Keratinocyte (primary cell): ENCODE measurements at regions not wholly inside any gene's neighbourhood (a gene's known extent, or its start where the extent isn't known, plus 50 kb on each side); places are given as distances from the start of the nearest gene placed in this dataset.

Source experiments
- DNase-seq: peaks from one replicate; pipeline ENCODE4 v3.0.0-alpha.2; 2011; ENCODE audit warnings: low read depth, missing footprints, low spot score
- FAIRE-seq: peaks from 2 replicates; lab custom pipeline; 2011; peaks lifted over from hg19 to GRCh38; lab: Jason Lieb, UNC
- H2AFZ ChIP-seq: 2 replicates; pipeline ENCODE4 v1.6.0; 2012; ENCODE audit warnings: low read length, control low read depth, inconsistent platforms; ENCODE audit not compliant: control insufficient read depth
- H3K27ac ChIP-seq: 2 replicates; pipeline ENCODE4 v1.5.1; 2011; ENCODE audit warnings: low read length; ENCODE audit not compliant: control insufficient read depth, insufficient read depth
- H3K27me3 ChIP-seq: 3 replicates; pipeline ENCODE4 v1.6.0; 2011; ENCODE audit warnings: low read length; ENCODE audit not compliant: control insufficient read depth, insufficient read depth; ENCODE audit errors: extremely low read depth
- H3K36me3 ChIP-seq, 2 experiments: 2 replicates in 1 of 2; 3 replicates in 1 of 2; pipeline ENCODE4 v1.5.1; 2011; ENCODE audit warnings: low read length in 2 of 2, mild to moderate bottlenecking in 1 of 2; ENCODE audit not compliant: control insufficient read depth in 2 of 2, insufficient read depth in 2 of 2; ENCODE audit errors: extremely low read depth in 1 of 2
- H3K4me1 ChIP-seq: 3 replicates; pipeline ENCODE4 v1.5.1; 2011; ENCODE audit warnings: low read length; ENCODE audit not compliant: control insufficient read depth, insufficient read depth; ENCODE audit errors: extremely low read depth
- H3K4me2 ChIP-seq: 3 replicates; pipeline ENCODE4 v1.6.0; 2011; ENCODE audit warnings: low read depth, low read length; ENCODE audit not compliant: control insufficient read depth, insufficient read depth; ENCODE audit errors: extremely low read depth
- H3K4me3 ChIP-seq, 3 experiments: fragments of 200-600 bp in 1 of 3; sonication (generic) in 1 of 3; 2 replicates in 2 of 3; 3 replicates in 1 of 3; pipeline ENCODE4 v1.5.1; 2011 to 2016; ENCODE audit warnings: low read length in 3 of 3, mild to moderate bottlenecking in 3 of 3, control low read depth in 2 of 3, inconsistent platforms in 1 of 3, low read depth in 1 of 3, mixed read lengths in 1 of 3, mixed run types in 1 of 3, moderate library complexity in 1 of 3; ENCODE audit not compliant: control insufficient read depth in 2 of 3, insufficient read depth in 2 of 3; ENCODE audit errors: extremely low read depth in 1 of 3
- H3K79me2 ChIP-seq: 2 replicates; pipeline ENCODE4 v1.6.0; 2012; ENCODE audit warnings: low read length; ENCODE audit not compliant: control insufficient read depth, insufficient read depth
- H3K9ac ChIP-seq: 3 replicates; pipeline ENCODE4 v1.6.0; 2011; ENCODE audit warnings: low read length; ENCODE audit not compliant: control insufficient read depth, insufficient read depth; ENCODE audit errors: extremely low read depth
- H3K9me1 ChIP-seq: 3 replicates; pipeline ENCODE4 v1.6.0; 2011; ENCODE audit warnings: low read length; ENCODE audit not compliant: control insufficient read depth, insufficient read depth; ENCODE audit errors: extremely low read depth
- H3K9me3 ChIP-seq: 2 replicates; pipeline ENCODE4 v1.5.1; 2012; ENCODE audit warnings: low read depth, low read length; ENCODE audit not compliant: control insufficient read depth
- H4K20me1 ChIP-seq: 3 replicates; pipeline ENCODE4 v1.6.0; 2011; ENCODE audit warnings: low read length; ENCODE audit not compliant: control insufficient read depth, insufficient read depth; ENCODE audit errors: extremely low read depth
- CTCF ChIP-seq, 3 experiments: IDR thresholded peaks in 1 of 3; conservative IDR thresholded peaks in 1 of 3; optimal IDR thresholded peaks in 1 of 3; 2 replicates in 2 of 3; 3 replicates in 1 of 3; pipeline versions ENCODE3 to v1.5.1; 2011; ENCODE audit warnings: low read length in 3 of 3, mild to moderate bottlenecking in 3 of 3, moderate library complexity in 2 of 3, control low read depth in 1 of 3, inconsistent platforms in 1 of 3; ENCODE audit not compliant: insufficient read depth in 2 of 3; ENCODE audit errors: extremely low read depth in 1 of 3
- EZH2 ChIP-seq: IDR thresholded peaks from one replicate; pipeline ENCODE4 v1.6.1; 2012; ENCODE audit warnings: inconsistent platforms, mild to moderate bottlenecking, low read length, moderate library complexity
- dilution Hi-C: fragments of 300-500 bp; cut with MboI; formaldehyde crosslinking; loops from one replicate; pipeline ENCODE4 v1.7.0; 2020; ENCODE audit warnings: low sequenced_read_pairs; ENCODE audit not compliant: extremely low pct_ligation_motif_present

DNA sequence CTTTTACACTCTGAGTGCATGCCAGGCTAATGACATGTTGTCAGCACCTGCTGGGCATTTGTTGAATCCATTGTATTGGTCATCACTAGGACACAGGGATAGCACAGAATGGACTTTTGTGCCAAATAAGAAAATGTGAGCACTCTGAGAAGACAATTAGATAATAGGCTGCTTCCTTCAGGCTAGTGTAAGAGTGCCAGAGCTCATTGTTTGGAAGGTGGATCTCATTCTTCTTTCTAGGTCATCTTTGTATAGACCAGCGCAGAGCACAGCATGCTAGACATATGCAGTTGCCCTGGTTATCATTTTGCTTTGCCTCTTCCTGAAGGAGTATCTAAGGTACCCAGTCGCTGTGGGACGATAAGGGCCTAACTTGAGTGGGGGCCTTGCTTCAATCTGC lies 493.4 kb upstream of the COX7C start:
- Histone ChIP-seq H3K9me1 (no peaks in the 10 kb centered on the region), H2AFZ (no peak overlapping the region), H3K4me2 (no peak overlapping the region), H3K79me2 (no peaks in the 10 kb centered on the region), H4K20me1 (no peaks in the 10 kb centered on the region), H3K36me3 (no peaks in the 10 kb centered on the region), H3K27ac (no peak overlapping the region), H3K27me3 (no peaks in the 10 kb centered on the region), H3K4me3 (no peak overlapping the region), H3K9ac (no peak overlapping the region), H3K9me3 (no peaks in the 10 kb centered on the region), H3K4me1 (no peaks in the 10 kb centered on the region)
- FAIRE-seq (no peak), DNase-seq (no peak)
- TF ChIP-seq EZH2 (no peak), CTCF (optimal IDR thresholded peaks at IDR 0.05 in 1 of 3, IDR thresholded peaks at IDR 0.05 in 1 of 3, conservative IDR thresholded peaks at IDR 0.05 in 1 of 3; ENCODE audit: extremely low read depth in 1 of 3, insufficient read depth in 2 of 3, low read length in 3 of 3) (no peak)
- dilution Hi-C loops, result no loop called here

- Histone ChIP-seq H3K9me3 (no peaks in the 10 kb centered on the region), H3K27me3 (no peaks in the 10 kb centered on the region), H3K9me1 (no peaks in the 10 kb centered on the region), H3K4me2 (no peak overlapping the region), H2AFZ (no peak overlapping the region), H3K36me3 (no peaks in the 10 kb centered on the region), H4K20me1 (no peaks in the 10 kb centered on the region), H3K9ac (no peak overlapping the region), H3K4me3 (no peak overlapping the region), H3K79me2 (no peaks in the 10 kb centered on the region), H3K4me1 (no peaks in the 10 kb centered on the region), H3K27ac (no peak overlapping the region)
- no peak for DNase-seq
- FAIRE-seq, result no peak
- TF ChIP-seq EZH2 (no peak), CTCF (optimal IDR thresholded peaks at IDR 0.05 in 1 of 3, IDR thresholded peaks at IDR 0.05 in 1 of 3, conservative IDR thresholded peaks at IDR 0.05 in 1 of 3; ENCODE audit: extremely low read depth in 1 of 3, insufficient read depth in 2 of 3, low read length in 3 of 3) (no peak)
- dilution Hi-C loops, result no loop called here
Measured at GRCh38 chr5:86125731-86126601, 491.8 kb upstream of the COX7C start.
